ENCODE measurements at regions not wholly inside any gene's neighbourhood (a gene's known extent, or its start where the extent isn't known, plus 50 kb on each side); places are given as distances from the start of the nearest gene placed in this dataset.

DNA sequence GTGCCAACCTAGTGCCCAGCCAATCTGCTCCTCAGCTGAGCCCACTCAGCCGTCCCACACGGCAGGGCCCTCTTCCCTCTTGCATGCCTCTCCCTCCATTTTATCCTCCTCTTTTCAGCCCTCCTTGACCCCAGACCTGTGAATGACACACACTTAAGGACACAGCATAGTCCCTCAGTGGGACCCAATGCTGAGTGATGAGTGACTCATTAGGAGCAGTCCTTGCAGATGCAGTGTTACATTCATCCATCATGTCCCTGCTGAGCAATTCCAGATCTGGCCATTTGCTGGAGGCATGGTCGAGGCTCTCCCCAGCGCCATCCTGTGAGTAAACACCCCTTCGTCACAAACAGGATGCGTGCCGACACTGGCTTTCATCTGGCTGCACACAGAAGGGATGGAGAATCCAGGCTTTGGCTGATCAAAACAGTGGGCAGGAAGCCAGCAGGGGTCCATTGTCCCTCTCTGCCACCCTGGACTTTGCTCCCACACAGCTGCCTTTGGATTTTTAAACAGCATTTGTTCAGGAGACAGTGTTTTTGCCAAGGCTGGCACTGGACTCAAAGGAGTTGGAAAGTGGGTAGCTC, 122.6 kb downstream of the AXIN2 start:
- TF ChIP-seq, protein P1, sequence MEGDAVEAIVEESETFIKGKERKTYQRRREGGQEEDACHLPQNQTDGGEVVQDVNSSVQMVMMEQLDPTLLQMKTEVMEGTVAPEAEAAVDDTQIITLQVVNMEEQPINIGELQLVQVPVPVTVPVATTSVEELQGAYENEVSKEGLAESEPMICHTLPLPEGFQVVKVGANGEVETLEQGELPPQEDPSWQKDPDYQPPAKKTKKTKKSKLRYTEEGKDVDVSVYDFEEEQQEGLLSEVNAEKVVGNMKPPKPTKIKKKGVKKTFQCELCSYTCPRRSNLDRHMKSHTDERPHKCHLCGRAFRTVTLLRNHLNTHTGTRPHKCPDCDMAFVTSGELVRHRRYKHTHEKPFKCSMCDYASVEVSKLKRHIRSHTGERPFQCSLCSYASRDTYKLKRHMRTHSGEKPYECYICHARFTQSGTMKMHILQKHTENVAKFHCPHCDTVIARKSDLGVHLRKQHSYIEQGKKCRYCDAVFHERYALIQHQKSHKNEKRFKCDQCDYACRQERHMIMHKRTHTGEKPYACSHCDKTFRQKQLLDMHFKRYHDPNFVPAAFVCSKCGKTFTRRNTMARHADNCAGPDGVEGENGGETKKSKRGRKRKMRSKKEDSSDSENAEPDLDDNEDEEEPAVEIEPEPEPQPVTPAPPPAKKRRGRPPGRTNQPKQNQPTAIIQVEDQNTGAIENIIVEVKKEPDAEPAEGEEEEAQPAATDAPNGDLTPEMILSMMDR (IDR thresholded peaks at IDR 0.05): no peak
- TF ChIP-seq POLR2A (IDR thresholded peaks at IDR 0.05): no peak
- DNase-seq: no peak
- H3K9me3 ChIP-seq: no peaks in the 10 kb centered on the region
- intact Hi-C loops (cut with DNase I; ENCODE audit: low total_unique reads): no loop called here
- H3K27ac ChIP-seq: no peak overlapping the region
- no peaks in the 10 kb centered on the region for H3K36me3 ChIP-seq
- no peaks in the 10 kb centered on the region for H3K4me1 ChIP-seq
- H3K4me3 ChIP-seq: no peak overlapping the region
- H3K27me3 ChIP-seq: no peaks in the 10 kb centered on the region

DNA sequence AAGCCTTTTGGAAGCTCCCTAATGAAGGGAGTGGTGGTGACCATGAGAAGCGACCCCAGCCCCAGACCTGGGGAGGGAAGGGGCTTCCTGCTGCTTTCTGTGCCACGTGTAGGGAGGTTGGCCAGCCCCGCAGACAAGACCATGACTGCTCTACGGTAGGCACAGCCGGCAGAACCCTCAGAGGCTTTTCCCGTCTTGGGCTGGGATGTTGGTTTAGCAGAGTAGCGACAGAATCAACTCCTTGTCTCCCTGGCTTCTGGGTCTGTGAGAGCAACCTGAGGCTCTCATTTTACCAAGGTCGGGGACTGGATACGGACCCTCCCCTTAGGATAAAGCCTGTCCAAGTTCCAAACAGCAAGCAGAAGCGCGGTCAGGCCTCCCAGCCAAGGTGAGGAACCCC, 123.3 kb downstream of the AXIN2 start:
- Histone ChIP-seq H3K27me3 (no peaks in the 10 kb centered on the region), H3K36me3 (no peaks in the 10 kb centered on the region), H3K4me1 (no peaks in the 10 kb centered on the region), H3K4me3 (no peak overlapping the region), H3K27ac (no peak overlapping the region), H3K9me3 (no peaks in the 10 kb centered on the region)
- no peak for DNase-seq
- TF ChIP-seq, protein P1 (IDR thresholded peaks at IDR 0.05): no peak
- no peak for TF ChIP-seq POLR2A (IDR thresholded peaks at IDR 0.05)
- intact Hi-C loops (cut with DNase I; ENCODE audit: low total_unique reads): no loop called here

DNA sequence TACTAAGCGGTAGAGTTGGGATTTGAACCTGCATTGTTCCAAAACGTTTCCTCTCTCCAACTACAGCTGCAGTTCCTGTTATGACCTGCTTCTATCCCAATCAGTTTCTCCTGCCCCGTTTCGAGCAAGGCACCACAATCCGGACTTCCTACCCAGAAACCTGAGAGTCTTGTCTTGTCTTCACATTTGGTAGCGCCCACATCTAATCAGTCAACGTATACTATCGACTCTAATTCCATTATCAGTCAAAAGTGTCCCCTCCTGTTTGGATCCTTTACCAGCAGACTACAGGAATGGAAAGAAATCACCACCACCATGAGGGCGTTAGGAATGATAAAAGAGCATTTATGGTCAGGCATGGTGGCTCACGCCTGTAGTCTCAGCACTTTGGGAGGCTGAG, 124.6 kb downstream of the AXIN2 start:
- intact Hi-C loops (cut with DNase I; ENCODE audit: low total_unique reads): no loop called here
- Histone ChIP-seq H3K9me3 (no peaks in the 10 kb centered on the region), H3K4me1 (no peaks in the 10 kb centered on the region), H3K27ac (no peak overlapping the region), H3K27me3 (no peaks in the 10 kb centered on the region), H3K4me3 (no peak overlapping the region), H3K36me3 (no peaks in the 10 kb centered on the region)
- TF ChIP-seq, protein P1 (IDR thresholded peaks at IDR 0.05): no peak
- no peak for TF ChIP-seq POLR2A (IDR thresholded peaks at IDR 0.05)
- no peak for DNase-seq

DNA sequence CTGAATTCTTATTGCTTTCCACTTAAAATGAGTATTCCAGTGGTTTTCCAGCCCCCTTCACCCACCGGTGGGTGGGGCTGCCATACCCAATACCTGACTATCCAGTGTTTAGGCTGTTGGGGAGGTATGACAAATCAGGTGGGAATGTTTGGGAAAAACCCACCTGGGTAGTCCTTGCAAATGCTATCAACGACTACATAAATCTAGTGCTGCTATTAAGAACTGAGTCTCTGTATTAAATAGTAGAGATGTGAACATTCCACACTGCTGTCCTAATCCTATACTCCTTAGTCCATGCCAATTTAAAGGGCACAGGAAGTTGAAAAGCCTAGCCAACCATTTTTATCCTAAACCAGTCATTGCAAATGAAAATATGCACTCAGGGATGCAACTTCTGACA, 126.6 kb downstream of the AXIN2 start:
- Histone ChIP-seq H3K27me3 (no peaks in the 10 kb centered on the region), H3K9me3 (no peaks in the 10 kb centered on the region), H3K27ac (no peak overlapping the region), H3K36me3 (no peaks in the 10 kb centered on the region), H3K4me3 (no peak overlapping the region), H3K4me1 (no peaks in the 10 kb centered on the region)
- intact Hi-C loops (cut with DNase I; ENCODE audit: low total_unique reads): no loop called here
- TF ChIP-seq, protein P1 (IDR thresholded peaks at IDR 0.05): no peak
- no peak for TF ChIP-seq POLR2A (IDR thresholded peaks at IDR 0.05)
- no peak for DNase-seq

DNA sequence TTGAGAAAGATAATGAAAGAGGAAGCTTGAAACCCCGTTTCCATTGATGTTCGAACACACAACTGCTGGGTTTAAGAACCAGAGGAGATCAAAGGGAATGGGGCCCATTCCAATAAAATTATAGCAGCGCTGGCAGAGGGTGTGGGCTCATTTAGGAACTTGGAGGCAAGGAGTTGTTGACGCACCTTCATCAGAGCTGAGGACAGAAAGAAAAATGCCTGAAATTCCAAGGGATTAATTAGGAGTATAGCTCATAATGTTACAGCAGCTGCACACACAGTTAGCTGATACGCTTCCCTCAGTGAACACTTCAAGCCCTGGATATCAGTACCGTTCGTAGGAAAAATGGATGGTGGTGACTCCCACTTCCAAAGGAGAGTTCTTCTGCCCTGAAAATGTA, 127.2 kb downstream of the AXIN2 start:
- intact Hi-C loops (cut with DNase I; ENCODE audit: low total_unique reads): no loop called here
- H3K4me1 ChIP-seq: no peaks in the 10 kb centered on the region
- DNase-seq: no peak

More for the DNA sequence above, 127.2 kb downstream of the AXIN2 start:
- H3K27me3 ChIP-seq: no peaks in the 10 kb centered on the region
- H3K27ac ChIP-seq: no peak overlapping the region
- TF ChIP-seq, protein P1 (IDR thresholded peaks at IDR 0.05): no peak
- no peak for TF ChIP-seq POLR2A (IDR thresholded peaks at IDR 0.05)
- H3K9me3 ChIP-seq: no peaks in the 10 kb centered on the region
- no peak overlapping the region for H3K4me3 ChIP-seq
- no peaks in the 10 kb centered on the region for H3K36me3 ChIP-seq
